ENCODE measurements at regions not wholly inside any gene's neighbourhood (a gene's known extent, or its start where the extent isn't known, plus 50 kb on each side); places are given as distances from the start of the nearest gene placed in this dataset.

GRCh38 chr10:78937393-78937792 lies 131.4 kb upstream of the ZMIZ1 start:
- no peak for DNase-seq (ENCODE audit: low read depth in 4 of 4, low spot score in 1 of 4)

GRCh38 chr10:78937800-78938694 lies 130.7 kb upstream of the ZMIZ1 start:
- DNase-seq (ENCODE audit: low read depth in 4 of 4, low spot score in 1 of 4) = no peak

GRCh38 chr10:78938695-78939672 lies 129.8 kb upstream of the ZMIZ1 start:
- no peak for DNase-seq (ENCODE audit: low read depth in 4 of 4, low spot score in 1 of 4)

GRCh38 chr10:78942091-78942501 lies 126.7 kb upstream of the ZMIZ1 start:
- no peak for DNase-seq (ENCODE audit: low read depth in 4 of 4, low spot score in 1 of 4)

GRCh38 chr10:78944723-78945312 lies 123.9 kb upstream of the ZMIZ1 start:
- DNase-seq (ENCODE audit: low read depth in 4 of 4, low spot score in 1 of 4) = no peak

- no peak for DNase-seq (ENCODE audit: low read depth in 4 of 4, low spot score in 1 of 4)
Measured at GRCh38 chr10:78945838-78946237, 122.9 kb upstream of the ZMIZ1 start.

- no peak for DNase-seq (ENCODE audit: low read depth in 4 of 4, low spot score in 1 of 4)
Measured at GRCh38 chr10:78947226-78947625, 121.5 kb upstream of the ZMIZ1 start.

GRCh38 chr10:78947733-78948132 lies 121.0 kb upstream of the ZMIZ1 start:
- no peak for DNase-seq (ENCODE audit: low read depth in 4 of 4, low spot score in 1 of 4)

- DNase-seq (ENCODE audit: low read depth in 4 of 4, low spot score in 1 of 4) = no peak
Measured at GRCh38 chr10:78948621-78949030, 120.1 kb upstream of the ZMIZ1 start.

GRCh38 chr10:78950656-78951587 lies 117.8 kb upstream of the ZMIZ1 start:
- no peak for DNase-seq (ENCODE audit: low read depth in 4 of 4, low spot score in 1 of 4)

- DNase-seq (ENCODE audit: low read depth in 4 of 4, low spot score in 1 of 4) = no peak
Measured at GRCh38 chr10:78952030-78952429, 116.7 kb upstream of the ZMIZ1 start.

- no peak for DNase-seq (ENCODE audit: low read depth in 4 of 4, low spot score in 1 of 4)
Measured at GRCh38 chr10:78952686-78953085, 116.1 kb upstream of the ZMIZ1 start.

GRCh38 chr10:78953113-78953798 lies 115.5 kb upstream of the ZMIZ1 start:
- no peak for DNase-seq (ENCODE audit: low read depth in 4 of 4, low spot score in 1 of 4)

- no peak for DNase-seq (ENCODE audit: low read depth in 4 of 4, low spot score in 1 of 4)
Measured at GRCh38 chr10:78953799-78954297, 114.9 kb upstream of the ZMIZ1 start.

- DNase-seq (ENCODE audit: low read depth in 4 of 4, low spot score in 1 of 4) = no peak
Measured at GRCh38 chr10:78954689-78955088, 114.1 kb upstream of the ZMIZ1 start.

GRCh38 chr10:78955206-78955605 lies 113.6 kb upstream of the ZMIZ1 start:
- no peak for DNase-seq (ENCODE audit: low read depth in 4 of 4, low spot score in 1 of 4)

GRCh38 chr10:78956391-78956790 lies 112.4 kb upstream of the ZMIZ1 start:
- no peak for DNase-seq (ENCODE audit: low read depth in 4 of 4, low spot score in 1 of 4)

- no peak for DNase-seq (ENCODE audit: low read depth in 4 of 4, low spot score in 1 of 4)
Measured at GRCh38 chr10:78957471-78958039, 111.2 kb upstream of the ZMIZ1 start.

GRCh38 chr10:78959217-78959923 lies 109.4 kb upstream of the ZMIZ1 start:
- DNase-seq (ENCODE audit: low read depth in 4 of 4, low spot score in 1 of 4) = no peak
